HEK293T (cell line): ENCODE measurements at regions not wholly inside any gene's neighbourhood (a gene's known extent, or its start where the extent isn't known, plus 50 kb on each side); places are given as distances from the start of the nearest gene placed in this dataset.

Source experiments
- BHLHE40 ChIP-seq: fragments of 450-650 bp; IDR thresholded peaks from 2 replicates; pipeline ENCODE4 v1.6.1; 2016; ENCODE audit warnings: mild to moderate bottlenecking, moderate library complexity, borderline replicate concordance
- ELF4 ChIP-seq: fragments of 450-650 bp; IDR thresholded peaks from 2 replicates; pipeline ENCODE4 v1.6.1; 2017; ENCODE audit warnings: antibody characterized with exemption
- FOXK2 ChIP-seq: fragments of 450-650 bp; IDR thresholded peaks from 2 replicates; pipeline ENCODE4 v1.6.1; 2016; ENCODE audit warnings: mild to moderate bottlenecking
- NFRKB ChIP-seq: fragments of 450-650 bp; IDR thresholded peaks from 2 replicates; pipeline ENCODE4 v1.6.1; 2016; ENCODE audit warnings: mild to moderate bottlenecking, moderate library complexity
- PKNOX1 ChIP-seq: fragments of 450-650 bp; IDR thresholded peaks from 2 replicates; pipeline ENCODE4 v1.6.1; 2016
- SUZ12 ChIP-seq: fragments of 450-650 bp; IDR thresholded peaks from 2 replicates; pipeline ENCODE4 v1.6.1; 2016; ENCODE audit warnings: mild to moderate bottlenecking
- TARDBP ChIP-seq: fragments of 450-650 bp; IDR thresholded peaks from 2 replicates; pipeline ENCODE4 v1.6.1; 2016
- ZNF384 ChIP-seq: fragments of 450-650 bp; IDR thresholded peaks from 2 replicates; pipeline ENCODE4 v1.6.1; 2016

- TF ChIP-seq TARDBP, result no peak
- TF ChIP-seq FOXK2, result no peak
- no peak for TF ChIP-seq BHLHE40
- no peak for TF ChIP-seq PKNOX1
- no peak for TF ChIP-seq ZNF384
- TF ChIP-seq SUZ12, result no peak
- no peak for TF ChIP-seq ELF4
- no peak for TF ChIP-seq NFRKB
These were observed 99.3 kb upstream of the USP47 start for GRCh38 chr11:11742486-11742885.
